NOMO-1 (cell line): ENCODE measurements at regions not wholly inside any gene's neighbourhood (a gene's known extent, or its start where the extent isn't known, plus 50 kb on each side); places are given as distances from the start of the nearest gene placed in this dataset.

Experiments used
- DNase-seq, 2 experiments: peaks; one replicate each; lab custom pipeline; 2025; ENCODE audit not compliant: unreplicated experiment in 2 of 2; lab: John Stamatoyannopoulos, UW

DNA sequence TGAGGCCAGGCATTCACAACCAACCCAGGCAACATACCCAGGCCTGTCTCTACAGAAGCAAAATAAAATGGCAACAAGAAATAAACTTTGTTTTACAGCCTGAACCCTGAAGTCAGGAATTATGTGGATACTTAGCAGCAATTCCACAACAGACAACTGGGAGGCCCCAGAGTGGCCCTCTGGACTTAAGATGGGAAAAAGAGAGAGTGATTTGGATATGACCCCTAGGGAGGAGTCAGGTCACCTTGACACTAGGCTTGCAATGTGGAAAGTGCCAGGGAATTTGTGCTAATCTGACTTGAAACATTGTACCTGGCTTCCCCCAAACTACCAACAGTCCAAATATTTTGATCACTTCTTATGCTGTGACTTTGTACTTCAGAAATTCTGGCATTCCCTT lies 193.1 kb downstream of the PARM1 start:
- DNase-seq = no peak

DNA sequence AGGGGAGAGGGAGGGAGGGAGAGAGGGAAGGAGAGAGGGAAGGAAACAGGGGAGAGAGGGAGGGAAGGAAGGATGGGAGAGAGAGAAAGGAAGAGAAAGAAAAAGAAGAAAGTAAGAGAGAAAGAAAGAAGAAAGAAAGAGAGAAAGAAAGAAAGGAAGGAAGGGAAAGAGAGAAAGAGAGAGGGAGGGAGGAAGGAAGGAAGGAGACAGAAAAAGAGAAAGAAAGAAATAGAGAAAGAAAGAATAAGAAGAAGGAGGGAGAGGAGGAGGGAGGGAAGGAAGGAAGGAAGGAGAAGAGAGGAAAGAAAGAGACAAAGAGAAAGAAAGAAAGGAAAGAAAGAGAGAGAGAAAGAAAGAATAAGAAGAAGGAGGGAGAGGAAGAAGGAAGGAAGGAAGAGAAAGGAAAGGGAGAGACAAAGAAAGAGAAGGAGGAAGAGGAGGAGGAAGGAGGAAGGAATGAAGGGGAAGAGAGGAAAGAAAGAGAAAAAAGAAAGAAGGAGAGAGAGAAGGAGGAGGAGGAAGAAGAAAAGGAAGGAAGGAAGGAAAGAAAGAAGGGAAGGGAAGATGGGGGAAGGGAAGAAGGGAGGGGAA lies 189.6 kb downstream of the PARM1 start:
- no peak for DNase-seq

- no peak for DNase-seq
These were observed 185.8 kb downstream of the PARM1 start for GRCh38 chr4:75118739-75119138.

DNA sequence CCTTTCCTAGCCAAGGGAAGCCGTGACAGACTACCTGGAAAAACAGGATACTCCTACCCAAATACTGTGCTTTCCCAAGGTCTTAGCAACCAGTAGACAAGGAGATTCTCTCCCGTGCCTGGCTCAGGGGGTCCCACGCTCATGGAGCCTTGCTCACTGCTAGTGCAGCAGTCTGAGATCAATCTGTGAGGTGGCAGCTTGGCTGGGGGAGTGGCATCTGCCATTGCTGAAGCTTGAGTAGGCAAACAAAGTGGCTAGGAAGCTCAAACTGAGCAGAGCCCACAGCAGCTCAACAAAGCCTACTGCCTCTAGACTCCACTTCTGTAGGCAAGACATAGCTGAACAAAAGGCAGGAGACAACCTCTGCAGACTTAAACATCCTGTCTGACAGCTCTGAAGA lies 177.1 kb downstream of the PARM1 start:
- no peak for DNase-seq

DNA sequence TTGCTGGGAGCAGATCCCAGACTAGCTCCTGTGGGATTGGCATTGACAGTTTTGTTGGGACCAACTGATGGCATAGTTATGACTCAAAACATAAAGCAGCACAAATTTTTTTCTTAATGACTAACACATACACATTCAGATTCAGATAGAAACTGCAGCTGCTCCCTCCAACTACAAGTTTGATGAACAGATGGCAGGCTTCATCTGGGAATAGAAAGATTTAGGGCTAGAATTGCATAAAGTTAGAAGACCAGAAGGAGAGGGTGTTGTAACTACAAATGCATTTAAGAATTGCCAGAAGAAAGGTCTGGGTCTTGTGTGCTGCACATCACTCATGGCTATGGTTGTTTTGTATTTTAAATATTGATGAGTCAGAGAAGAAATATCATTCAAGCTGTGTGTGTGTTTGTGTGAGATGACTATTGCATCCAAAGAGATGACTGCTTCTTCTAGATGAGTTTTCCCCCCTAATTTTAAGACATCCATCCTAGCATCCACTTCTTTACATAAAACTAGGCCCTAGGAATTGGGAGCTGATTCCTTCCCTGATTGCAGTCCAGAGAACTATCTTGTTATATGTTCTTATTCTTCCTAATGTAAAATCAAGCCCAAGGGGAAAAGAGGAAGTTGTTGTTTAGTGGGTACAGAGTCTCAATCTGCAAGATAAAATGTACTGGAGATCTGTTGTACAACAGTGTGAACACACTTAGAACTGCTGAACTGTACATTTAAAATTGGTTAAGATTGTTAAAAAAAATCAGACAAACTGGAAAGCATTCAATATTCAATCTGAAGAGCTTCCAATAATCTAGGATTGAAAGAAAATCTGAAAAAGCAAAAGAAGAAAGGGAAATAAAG lies 175.1 kb downstream of the PARM1 start:
- no peak for DNase-seq

DNA sequence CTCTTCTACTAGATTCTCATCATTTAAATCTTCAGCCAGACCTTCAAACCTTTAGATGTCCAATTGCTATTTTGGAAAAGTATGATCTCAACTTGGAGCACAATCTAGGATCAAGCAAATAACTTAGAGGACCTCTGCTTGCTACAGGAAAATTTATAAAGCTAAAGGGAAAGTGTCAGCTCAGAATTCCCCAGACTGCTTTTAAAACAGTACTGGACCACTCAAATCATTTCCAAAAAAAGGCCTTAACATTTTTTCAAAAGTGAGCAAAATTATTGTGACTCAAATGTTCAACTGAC lies 169.8 kb downstream of the PARM1 start:
- no peak for DNase-seq

- DNase-seq = peak; percentile 43 to 59
These were observed 169.2 kb downstream of the PARM1 start for GRCh38 chr4:75101906-75102786.
